ENCODE measurements at regions not wholly inside any gene's neighbourhood (a gene's known extent, or its start where the extent isn't known, plus 50 kb on each side); places are given as distances from the start of the nearest gene placed in this dataset.
"Not testable (repeated sequence)": the region's sequence is repeated elsewhere in the genome, so short reads cannot be mapped to it uniquely, and the experiment has no call there.

DNA sequence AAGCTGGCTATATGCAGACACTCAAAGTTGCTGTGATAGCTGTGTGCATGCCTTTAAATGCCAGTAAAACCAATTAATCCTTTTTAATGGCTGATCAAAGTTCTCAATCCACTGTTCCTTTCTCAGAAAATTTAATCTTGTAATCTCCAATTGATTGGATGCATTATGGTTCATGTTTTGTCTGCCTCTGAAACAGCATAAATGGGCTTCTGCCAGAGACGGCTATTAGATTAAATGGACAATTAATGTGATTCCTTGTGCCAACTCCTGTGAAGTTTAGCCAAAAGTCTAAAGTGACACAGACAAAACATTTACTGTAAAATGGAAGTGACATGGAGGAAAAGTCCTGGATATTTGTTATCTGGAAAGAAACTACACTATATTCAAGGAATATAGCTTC is 952.5 kb upstream of the FAT3 start:
- Histone ChIP-seq H3K27ac (no peak overlapping the region), H3K4me1 (ENCODE audit: control insufficient read depth in 1 of 2, low read depth in 2 of 2) (no peaks in the 10 kb centered on the region), H3K4me3 (no peak overlapping the region), H3K36me3 (no peaks in the 10 kb centered on the region), H3K27me3 (replicated peaks; ENCODE audit: insufficient read depth) (no peaks in the 10 kb centered on the region), H3K9me3 (no peaks in the 10 kb centered on the region)
- TF ChIP-seq, protein P1, sequence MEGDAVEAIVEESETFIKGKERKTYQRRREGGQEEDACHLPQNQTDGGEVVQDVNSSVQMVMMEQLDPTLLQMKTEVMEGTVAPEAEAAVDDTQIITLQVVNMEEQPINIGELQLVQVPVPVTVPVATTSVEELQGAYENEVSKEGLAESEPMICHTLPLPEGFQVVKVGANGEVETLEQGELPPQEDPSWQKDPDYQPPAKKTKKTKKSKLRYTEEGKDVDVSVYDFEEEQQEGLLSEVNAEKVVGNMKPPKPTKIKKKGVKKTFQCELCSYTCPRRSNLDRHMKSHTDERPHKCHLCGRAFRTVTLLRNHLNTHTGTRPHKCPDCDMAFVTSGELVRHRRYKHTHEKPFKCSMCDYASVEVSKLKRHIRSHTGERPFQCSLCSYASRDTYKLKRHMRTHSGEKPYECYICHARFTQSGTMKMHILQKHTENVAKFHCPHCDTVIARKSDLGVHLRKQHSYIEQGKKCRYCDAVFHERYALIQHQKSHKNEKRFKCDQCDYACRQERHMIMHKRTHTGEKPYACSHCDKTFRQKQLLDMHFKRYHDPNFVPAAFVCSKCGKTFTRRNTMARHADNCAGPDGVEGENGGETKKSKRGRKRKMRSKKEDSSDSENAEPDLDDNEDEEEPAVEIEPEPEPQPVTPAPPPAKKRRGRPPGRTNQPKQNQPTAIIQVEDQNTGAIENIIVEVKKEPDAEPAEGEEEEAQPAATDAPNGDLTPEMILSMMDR (IDR thresholded peaks at IDR 0.05), result no peak
- ATAC-seq (ENCODE audit: insufficient number of reproducible peaks, low FRiP score, low read depth) (no peak), DNase-seq (ENCODE audit: low spot score) (no peak)

DNA sequence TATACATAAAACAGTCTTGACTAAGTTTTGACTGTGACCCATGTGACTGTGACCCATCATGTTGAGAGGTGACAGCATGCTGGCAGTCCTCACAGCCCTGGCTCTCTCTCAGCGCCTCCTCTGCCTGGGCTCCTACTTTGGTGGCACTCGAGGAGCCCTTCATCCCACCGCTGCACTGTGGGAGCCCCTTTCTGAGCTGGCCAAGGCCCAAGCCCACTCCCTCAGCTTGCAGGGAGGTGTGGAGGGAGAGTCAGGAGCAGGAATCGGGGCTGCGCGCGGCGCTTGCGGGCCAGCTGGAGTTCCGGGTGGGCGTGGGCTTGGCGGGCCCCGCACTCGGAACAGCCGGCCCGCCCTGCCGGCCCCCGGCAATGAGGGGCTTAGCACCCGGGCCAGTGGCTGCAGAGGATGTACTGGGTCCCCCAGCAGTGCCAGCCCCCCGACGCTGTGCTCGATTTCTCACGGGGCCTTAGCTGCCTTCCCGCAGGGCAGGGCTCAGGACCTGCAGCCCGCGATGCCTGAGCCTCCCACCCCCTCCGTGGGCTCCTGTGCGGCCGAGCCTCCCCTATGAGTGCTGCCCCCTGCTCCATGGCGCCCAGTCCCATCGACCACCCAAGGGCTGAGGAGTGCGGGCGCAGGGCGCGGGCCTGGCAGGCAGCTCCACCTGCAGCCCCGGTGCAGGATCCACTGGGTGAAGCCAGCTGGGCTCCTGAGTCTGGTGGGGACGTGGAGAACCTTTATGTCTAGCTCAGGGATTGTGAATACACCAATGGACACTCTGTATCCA is 955.9 kb upstream of the FAT3 start:
- not testable (repeated sequence) for H3K4me3 ChIP-seq; H3K27ac ChIP-seq; H3K27me3 ChIP-seq (replicated peaks; ENCODE audit: insufficient read depth); H3K4me1 ChIP-seq (ENCODE audit: control insufficient read depth in 1 of 2, low read depth in 2 of 2); DNase-seq (ENCODE audit: low spot score); H3K36me3 ChIP-seq; H3K9me3 ChIP-seq; ATAC-seq (ENCODE audit: insufficient number of reproducible peaks, low FRiP score, low read depth)

DNA sequence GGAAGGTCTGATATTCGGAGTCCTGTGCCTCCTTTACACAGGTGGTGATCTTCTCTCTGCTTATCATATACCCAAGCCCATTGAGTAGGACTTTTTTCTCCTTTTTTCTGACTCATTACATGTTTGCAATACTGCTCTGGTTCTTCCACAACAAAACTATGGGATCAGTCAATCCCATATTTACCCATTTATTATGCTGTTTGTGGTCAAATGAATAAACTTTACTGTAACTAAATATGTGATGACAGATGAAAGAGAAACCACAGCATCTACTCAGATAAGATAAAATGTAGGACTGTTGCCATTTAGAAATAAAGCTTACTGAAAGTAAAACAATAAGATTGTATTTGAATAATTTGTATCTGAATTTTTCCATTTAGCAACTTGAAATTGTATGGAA is 958.7 kb upstream of the FAT3 start:
- H3K4me3 ChIP-seq, result no peak overlapping the region
- TF ChIP-seq, protein P1 (IDR thresholded peaks at IDR 0.05), result no peak
- no peaks in the 10 kb centered on the region for H3K27me3 ChIP-seq (replicated peaks; ENCODE audit: insufficient read depth)
- no peaks in the 10 kb centered on the region for H3K4me1 ChIP-seq (ENCODE audit: control insufficient read depth in 1 of 2, low read depth in 2 of 2)
- DNase-seq (ENCODE audit: low spot score) (no peak), ATAC-seq (ENCODE audit: insufficient number of reproducible peaks, low FRiP score, low read depth) (no peak)
- no peaks in the 10 kb centered on the region for H3K36me3 ChIP-seq
- no peak overlapping the region for H3K27ac ChIP-seq
- H3K9me3 ChIP-seq, result no peaks in the 10 kb centered on the region

DNA sequence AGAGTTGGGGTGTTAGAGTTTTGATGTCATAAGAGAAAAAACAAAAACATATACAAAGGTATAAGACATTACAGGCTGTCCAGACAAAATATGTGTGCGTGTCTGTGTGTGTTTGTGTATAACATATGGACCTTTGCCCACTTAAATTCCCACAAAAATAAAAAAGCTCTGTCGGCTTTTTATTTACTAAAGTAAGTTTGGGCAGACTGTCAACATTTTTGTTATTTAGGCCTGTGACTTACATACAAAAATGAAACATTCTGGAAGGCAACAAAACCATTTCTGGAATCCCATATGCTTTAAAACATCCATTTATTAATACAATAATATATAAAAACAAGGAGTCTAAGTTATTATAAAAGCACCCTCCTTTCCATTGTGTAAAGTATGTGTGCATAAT is 960.1 kb upstream of the FAT3 start:
- Histone ChIP-seq H3K36me3 (no peaks in the 10 kb centered on the region), H3K9me3 (no peaks in the 10 kb centered on the region), H3K4me1 (ENCODE audit: control insufficient read depth in 1 of 2, low read depth in 2 of 2) (no peaks in the 10 kb centered on the region), H3K4me3 (no peak overlapping the region), H3K27ac (no peak overlapping the region), H3K27me3 (replicated peaks; ENCODE audit: insufficient read depth) (no peaks in the 10 kb centered on the region)
- TF ChIP-seq, protein P1 (IDR thresholded peaks at IDR 0.05), result no peak
- DNase-seq (ENCODE audit: low spot score), result no peak
- no peak for ATAC-seq (ENCODE audit: insufficient number of reproducible peaks, low FRiP score, low read depth)

DNA sequence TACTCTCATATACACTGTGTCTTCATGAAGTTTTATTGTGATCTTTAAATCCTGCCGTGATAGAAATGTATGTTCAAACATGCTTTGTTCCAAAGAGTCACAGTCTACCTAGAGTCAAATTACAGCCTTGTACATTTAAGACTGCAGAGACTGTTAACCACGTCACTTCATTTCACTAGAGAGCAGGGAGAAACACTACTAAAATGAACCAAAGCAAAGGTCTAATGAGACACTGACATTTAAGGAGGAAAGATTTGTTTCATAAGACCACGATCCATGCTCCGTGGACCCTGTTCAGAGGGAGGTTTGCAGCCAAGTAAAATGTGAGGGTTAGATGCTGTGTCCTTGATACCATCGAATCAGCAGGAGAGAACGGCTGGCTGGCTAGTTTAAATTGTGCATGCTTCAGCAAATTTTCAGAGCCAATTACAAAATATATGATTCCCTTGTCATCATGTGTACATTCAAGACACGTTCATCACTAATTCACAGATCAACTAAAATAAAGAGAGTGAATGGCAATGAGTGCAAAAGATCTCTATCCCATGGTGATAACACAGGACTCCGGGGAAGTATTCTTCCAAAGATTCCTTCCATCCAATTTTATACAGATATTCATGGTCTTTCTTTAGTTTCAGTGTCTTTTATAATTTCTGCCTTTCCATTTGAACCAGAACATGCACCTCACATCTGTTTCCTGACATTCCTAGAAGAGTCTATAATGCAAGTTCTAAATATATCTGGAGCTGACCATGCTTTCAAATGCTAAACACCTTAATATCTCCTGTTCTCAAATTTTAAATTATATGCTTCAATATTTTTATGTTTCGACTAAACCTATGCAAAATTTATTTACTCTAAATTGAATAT is 960.9 kb upstream of the FAT3 start:
- TF ChIP-seq, protein P1 (IDR thresholded peaks at IDR 0.05), result no peak
- Histone ChIP-seq H3K4me1 (ENCODE audit: control insufficient read depth in 1 of 2, low read depth in 2 of 2) (no peaks in the 10 kb centered on the region), H3K27ac (no peak overlapping the region), H3K9me3 (no peaks in the 10 kb centered on the region), H3K36me3 (no peaks in the 10 kb centered on the region), H3K4me3 (no peak overlapping the region), H3K27me3 (replicated peaks; ENCODE audit: insufficient read depth) (no peaks in the 10 kb centered on the region)
- no peak for DNase-seq (ENCODE audit: low spot score)
- no peak for ATAC-seq (ENCODE audit: insufficient number of reproducible peaks, low FRiP score, low read depth)
